Upper lobe of right lung (tissue), 1 donor: ENCODE measurements at regions not wholly inside any gene's neighbourhood (a gene's known extent, or its start where the extent isn't known, plus 50 kb on each side); places are given as distances from the start of the nearest gene placed in this dataset.

Experiments used
- ATAC-seq: fragments of 200-7000 bp; cut with Tn5 transposase; one replicate; pipeline ENCODE4 v1.9.1; 2020; ENCODE audit warnings: mild to moderate bottlenecking, moderate library complexity
- DNase-seq: peaks from one replicate; pipeline ENCODE4 v3.0.0-alpha.2; 2020
- H3K27ac ChIP-seq: fragments of 200-600 bp; one replicate; pipeline ENCODE4 v1.8.0; 2022
- H3K27me3 ChIP-seq: fragments of 200-600 bp; one replicate; pipeline ENCODE4 v1.8.0; 2022; ENCODE audit warnings: mild to moderate bottlenecking
- H3K36me3 ChIP-seq: fragments of 200-600 bp; one replicate; pipeline ENCODE4 v1.8.0; 2022
- H3K4me1 ChIP-seq: fragments of 200-600 bp; one replicate; pipeline ENCODE4 v1.8.0; 2022
- H3K4me3 ChIP-seq: fragments of 200-600 bp; one replicate; pipeline ENCODE4 v1.8.0; 2022; ENCODE audit warnings: mild to moderate bottlenecking
- H3K9me3 ChIP-seq: fragments of 200-600 bp; one replicate; pipeline ENCODE4 v1.8.0; 2022
- intact Hi-C: fragments of 100-400 bp; cut with DNase I; formaldehyde crosslinking; loops from one replicate; pipeline ENCODE4 v1.11.0; 2022
- TF ChIP-seq, protein P1 (sequence below): fragments of 200-600 bp; IDR thresholded peaks from one replicate; pipeline ENCODE4 v1.8.0; 2022; ENCODE audit warnings: antibody characterized with exemption
- donor health status: DM: no; HTN: yes; CAD: no; lungs with severe emphysema.

DNA sequence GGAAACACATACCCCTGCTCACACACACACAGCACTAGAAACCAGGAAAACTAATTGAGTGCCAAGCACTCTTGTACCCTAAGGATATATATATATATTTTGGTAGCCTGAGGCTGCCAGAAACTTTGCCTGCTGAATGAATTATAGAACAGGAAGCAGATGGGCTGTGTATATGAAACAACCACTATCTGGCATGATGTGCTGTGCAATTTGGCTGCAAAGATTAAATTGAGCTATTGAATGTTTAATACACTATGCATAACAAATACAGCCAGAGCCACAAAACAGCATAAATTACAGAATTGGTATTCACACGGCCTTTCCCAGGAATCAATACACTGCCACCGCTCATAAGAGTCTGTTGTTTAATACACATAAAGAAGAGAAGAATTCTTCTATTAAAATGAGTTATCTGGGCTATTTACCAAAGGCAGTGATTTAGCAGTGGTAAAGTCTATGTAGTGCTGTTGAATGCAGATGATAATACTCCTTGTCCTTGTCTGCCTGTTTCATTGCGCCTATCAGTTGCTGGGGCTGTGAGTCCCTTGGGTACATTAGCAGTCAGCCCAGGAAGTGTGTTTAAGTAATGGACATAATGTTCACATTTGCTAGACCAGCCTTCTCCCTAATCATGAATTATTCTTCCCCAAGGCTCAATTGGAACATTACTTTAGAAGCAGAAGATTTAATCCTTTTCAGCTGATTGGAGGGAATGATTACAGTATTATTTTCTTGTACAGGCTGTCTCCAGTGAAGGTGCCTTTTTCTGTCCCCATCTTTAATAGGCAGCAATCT lies 294.3 kb downstream of the TLE1 start:
- ATAC-seq = no peak
- Histone ChIP-seq H3K4me1 (no peaks in the 10 kb centered on the region), H3K27ac (no peak overlapping the region), H3K36me3 (no peaks in the 10 kb centered on the region), H3K9me3 (no peaks in the 10 kb centered on the region), H3K27me3 (no peaks in the 10 kb centered on the region), H3K4me3 (no peak overlapping the region)
- intact Hi-C loops = no loop called here
- DNase-seq = no peak
- TF ChIP-seq, protein P1, sequence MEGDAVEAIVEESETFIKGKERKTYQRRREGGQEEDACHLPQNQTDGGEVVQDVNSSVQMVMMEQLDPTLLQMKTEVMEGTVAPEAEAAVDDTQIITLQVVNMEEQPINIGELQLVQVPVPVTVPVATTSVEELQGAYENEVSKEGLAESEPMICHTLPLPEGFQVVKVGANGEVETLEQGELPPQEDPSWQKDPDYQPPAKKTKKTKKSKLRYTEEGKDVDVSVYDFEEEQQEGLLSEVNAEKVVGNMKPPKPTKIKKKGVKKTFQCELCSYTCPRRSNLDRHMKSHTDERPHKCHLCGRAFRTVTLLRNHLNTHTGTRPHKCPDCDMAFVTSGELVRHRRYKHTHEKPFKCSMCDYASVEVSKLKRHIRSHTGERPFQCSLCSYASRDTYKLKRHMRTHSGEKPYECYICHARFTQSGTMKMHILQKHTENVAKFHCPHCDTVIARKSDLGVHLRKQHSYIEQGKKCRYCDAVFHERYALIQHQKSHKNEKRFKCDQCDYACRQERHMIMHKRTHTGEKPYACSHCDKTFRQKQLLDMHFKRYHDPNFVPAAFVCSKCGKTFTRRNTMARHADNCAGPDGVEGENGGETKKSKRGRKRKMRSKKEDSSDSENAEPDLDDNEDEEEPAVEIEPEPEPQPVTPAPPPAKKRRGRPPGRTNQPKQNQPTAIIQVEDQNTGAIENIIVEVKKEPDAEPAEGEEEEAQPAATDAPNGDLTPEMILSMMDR = no peak

DNA sequence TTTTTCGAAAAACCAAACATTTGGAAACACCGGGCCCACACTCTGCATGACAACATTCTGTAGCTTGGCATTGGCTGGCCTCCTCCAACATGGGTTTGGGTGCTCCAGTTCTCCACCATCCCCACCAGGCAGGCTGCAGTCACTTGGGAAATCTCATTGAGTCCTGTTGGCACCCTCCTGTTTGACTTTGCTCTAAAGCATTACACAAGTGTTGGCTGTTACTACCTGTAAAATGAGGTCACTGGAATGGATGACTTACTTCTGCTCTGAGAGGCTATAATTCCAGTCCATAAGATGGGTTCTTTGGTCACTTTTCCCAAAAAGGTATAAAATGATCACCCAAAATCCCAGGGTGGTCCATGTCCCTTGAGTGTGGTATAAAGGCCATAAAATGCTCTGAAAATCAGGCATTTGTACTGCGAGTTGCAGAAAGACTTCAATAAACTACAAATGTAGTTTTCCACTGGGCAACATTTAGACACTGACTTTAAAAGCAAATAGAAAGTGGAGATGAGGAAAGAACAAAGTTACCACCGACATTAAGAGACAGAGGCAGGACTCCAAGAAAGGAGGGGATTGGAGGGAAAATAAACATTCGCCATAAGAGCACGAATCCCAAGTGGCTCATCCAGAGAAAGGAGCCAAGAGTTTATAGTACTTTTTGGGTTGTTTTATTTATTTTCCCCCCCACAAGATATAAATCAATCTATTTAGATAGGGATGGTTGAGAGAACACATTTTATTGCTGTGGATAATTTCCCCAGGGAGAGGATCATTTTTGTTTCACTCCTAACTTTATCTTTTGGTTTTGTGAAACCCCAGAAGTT lies 295.1 kb downstream of the TLE1 start:
- H3K27ac ChIP-seq = no peak overlapping the region
- no peaks in the 10 kb centered on the region for H3K4me1 ChIP-seq
- no peak for ATAC-seq
- no peak overlapping the region for H3K4me3 ChIP-seq
- H3K9me3 ChIP-seq = no peaks in the 10 kb centered on the region
- DNase-seq = no peak
- H3K36me3 ChIP-seq = no peaks in the 10 kb centered on the region
- TF ChIP-seq, protein P1 = no peak
- no peaks in the 10 kb centered on the region for H3K27me3 ChIP-seq
- intact Hi-C loops = no loop called here

DNA sequence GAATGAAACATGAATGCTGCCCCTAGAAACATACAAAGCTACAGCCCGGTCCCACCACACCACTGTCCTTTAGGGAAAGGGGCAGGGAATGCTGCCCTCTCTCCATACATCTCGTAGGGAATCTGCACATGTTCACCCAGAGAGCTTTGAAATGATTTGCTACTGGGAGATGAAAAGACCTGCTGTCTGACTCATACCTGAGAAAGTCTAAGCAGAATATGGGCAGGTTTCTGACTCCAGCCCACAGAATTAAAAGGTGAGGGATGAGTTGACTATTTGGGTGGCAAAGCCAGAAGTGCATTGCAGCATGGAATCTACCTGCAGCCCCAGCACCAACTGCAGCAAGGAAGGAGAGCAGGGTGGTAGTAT lies 297.9 kb downstream of the TLE1 start:
- DNase-seq (no peak), ATAC-seq (no peak)
- Histone ChIP-seq H3K27ac (no peak overlapping the region), H3K27me3 (no peaks in the 10 kb centered on the region), H3K36me3 (no peaks in the 10 kb centered on the region), H3K4me3 (no peak overlapping the region), H3K4me1 (no peaks in the 10 kb centered on the region), H3K9me3 (no peaks in the 10 kb centered on the region)
- intact Hi-C loops = no loop called here
- TF ChIP-seq, protein P1 = no peak

DNA sequence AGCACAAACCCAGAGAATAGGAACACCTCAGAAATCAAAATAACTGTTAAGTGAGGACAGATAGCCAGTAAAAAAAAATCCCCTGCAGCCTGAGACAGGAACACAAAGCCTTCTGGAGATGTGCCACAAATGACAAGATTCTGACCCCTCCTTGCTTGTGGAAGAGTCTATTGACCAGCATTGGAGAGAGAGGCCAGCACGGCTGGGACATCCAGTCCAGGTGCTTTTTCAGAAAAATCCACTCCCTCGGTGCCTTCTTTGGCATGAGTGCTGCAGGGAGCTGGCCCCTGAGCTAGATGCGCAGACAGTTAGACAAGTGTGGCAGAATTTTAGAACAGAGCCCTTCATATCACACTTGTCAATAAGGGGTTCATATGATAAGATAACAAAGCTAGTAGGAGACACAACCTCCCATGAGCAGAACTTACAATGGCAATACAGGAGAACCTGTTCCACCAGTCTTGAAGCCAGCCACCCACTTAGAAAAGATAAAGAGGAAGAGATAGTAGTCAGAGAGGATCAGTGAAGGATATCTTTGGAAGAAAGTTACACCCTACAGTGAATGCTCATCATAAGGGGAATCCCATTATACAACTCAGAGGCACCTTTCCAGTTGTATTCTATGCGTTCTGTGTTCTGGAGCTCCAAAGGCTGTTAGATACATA lies 298.4 kb downstream of the TLE1 start:
- Histone ChIP-seq H3K4me1 (no peaks in the 10 kb centered on the region), H3K9me3 (no peaks in the 10 kb centered on the region), H3K27me3 (no peaks in the 10 kb centered on the region), H3K4me3 (no peak overlapping the region), H3K36me3 (no peaks in the 10 kb centered on the region), H3K27ac (no peak overlapping the region)
- intact Hi-C loops = no loop called here
- DNase-seq (no peak), ATAC-seq (no peak)
- TF ChIP-seq, protein P1 = no peak

DNA sequence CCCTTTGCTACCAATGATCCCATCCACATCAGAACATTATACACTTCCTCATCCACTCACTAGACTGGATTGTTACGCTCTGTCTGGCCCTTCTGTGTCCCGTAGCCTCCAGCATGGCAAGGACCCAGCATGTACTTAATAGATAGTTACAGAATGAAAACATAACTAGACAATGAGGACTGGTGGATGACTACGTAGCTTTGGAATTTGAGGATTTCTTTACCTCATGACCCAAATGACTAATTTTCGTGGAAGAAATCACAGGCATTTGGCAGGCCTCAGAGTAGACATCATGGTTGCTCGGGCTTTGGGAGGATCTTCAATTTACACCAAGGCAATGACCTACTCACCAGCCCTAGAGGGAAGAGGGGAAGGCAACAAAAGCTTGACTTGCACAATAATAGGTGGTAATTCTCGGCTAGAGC lies 299.8 kb downstream of the TLE1 start:
- DNase-seq (no peak), ATAC-seq (peak; percentile 30)
- TF ChIP-seq, protein P1 = no peak
- Histone ChIP-seq H3K4me1 (no peaks in the 10 kb centered on the region), H3K36me3 (no peaks in the 10 kb centered on the region), H3K4me3 (no peak overlapping the region), H3K27ac (no peak overlapping the region), H3K27me3 (no peaks in the 10 kb centered on the region), H3K9me3 (no peaks in the 10 kb centered on the region)
- intact Hi-C loops = no loop called here
